ENCODE measurements at regions not wholly inside any gene's neighbourhood (a gene's known extent, or its start where the extent isn't known, plus 50 kb on each side); places are given as distances from the start of the nearest gene placed in this dataset.

DNA sequence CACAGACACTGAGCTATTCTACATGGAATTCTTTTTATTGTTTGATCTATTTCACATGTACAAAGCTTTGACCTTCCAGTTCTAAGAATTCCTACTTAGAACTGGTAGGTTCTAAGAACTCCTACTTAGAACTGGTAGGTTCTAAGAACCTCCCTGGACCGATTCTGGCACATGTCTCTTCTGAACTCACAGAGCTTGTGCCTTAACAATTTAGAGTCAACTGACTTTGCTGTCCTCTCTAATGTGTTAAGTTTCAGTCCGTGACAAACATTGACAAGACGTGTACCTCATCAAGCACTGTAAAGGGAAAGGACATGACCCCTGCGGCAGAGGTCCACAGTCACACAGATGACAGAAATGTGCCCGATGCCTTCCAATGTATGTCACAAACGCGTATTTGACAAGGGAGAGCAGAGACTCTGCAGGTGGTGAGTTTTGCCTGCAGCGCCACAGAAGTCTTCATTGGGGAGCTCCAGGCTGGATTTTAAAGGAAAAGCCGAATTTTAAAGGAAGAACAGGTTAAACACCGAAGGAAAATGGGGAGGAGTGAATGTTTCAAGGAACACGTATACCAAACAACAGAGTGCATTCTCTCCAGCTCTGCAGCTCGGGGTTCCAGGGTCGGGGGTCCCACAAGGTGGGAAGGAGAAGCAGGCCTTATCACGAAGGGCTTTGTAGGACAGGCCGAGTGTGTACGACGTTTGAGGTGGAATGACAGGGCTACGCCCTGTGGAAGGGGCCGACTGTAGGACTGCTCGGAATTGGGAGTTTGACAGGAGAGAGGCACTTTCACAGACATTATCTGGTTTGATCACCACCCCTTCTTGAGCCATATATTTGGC lies 161.1 kb upstream of the KLF14 start:
- TF ChIP-seq, protein P1, sequence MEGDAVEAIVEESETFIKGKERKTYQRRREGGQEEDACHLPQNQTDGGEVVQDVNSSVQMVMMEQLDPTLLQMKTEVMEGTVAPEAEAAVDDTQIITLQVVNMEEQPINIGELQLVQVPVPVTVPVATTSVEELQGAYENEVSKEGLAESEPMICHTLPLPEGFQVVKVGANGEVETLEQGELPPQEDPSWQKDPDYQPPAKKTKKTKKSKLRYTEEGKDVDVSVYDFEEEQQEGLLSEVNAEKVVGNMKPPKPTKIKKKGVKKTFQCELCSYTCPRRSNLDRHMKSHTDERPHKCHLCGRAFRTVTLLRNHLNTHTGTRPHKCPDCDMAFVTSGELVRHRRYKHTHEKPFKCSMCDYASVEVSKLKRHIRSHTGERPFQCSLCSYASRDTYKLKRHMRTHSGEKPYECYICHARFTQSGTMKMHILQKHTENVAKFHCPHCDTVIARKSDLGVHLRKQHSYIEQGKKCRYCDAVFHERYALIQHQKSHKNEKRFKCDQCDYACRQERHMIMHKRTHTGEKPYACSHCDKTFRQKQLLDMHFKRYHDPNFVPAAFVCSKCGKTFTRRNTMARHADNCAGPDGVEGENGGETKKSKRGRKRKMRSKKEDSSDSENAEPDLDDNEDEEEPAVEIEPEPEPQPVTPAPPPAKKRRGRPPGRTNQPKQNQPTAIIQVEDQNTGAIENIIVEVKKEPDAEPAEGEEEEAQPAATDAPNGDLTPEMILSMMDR (IDR thresholded peaks at IDR 0.05): no peak
- TF ChIP-seq EZH2 (IDR thresholded peaks at IDR 0.05; ENCODE audit: borderline replicate concordance, insufficient read depth, low read depth, low read length, poor library complexity, severe bottlenecking): no peak

Measured in B cell (primary cell).